Suprapubic skin (tissue), 4 donors: ENCODE measurements at regions not wholly inside any gene's neighbourhood (a gene's known extent, or its start where the extent isn't known, plus 50 kb on each side); places are given as distances from the start of the nearest gene placed in this dataset.

Experiments used
- POLR2A ChIP-seq, 2 donors: fragments of 450-650 bp; IDR thresholded peaks; one replicate each; pipeline ENCODE4 v1.6.1; 2017; ENCODE audit warnings: antibody characterized with exemption in 2 of 2, mild to moderate bottlenecking in 2 of 2, moderate library complexity in 2 of 2
- POLR2AphosphoS5 ChIP-seq, 3 donors: sonication (generic); formaldehyde crosslinking; IDR thresholded peaks; one replicate each; pipeline ENCODE4 v1.6.1; 2017; ENCODE audit warnings: antibody characterized with exemption in 3 of 3
- TF ChIP-seq, protein P1 (sequence below), 2 donors: fragments of 200-600 bp in 1 of 2; fragments of 450-650 bp in 1 of 2; sonication (generic) in 1 of 2; IDR thresholded peaks; one replicate each; pipeline ENCODE4 v1.5.1; 2016 to 2019; ENCODE audit warnings: antibody characterized with exemption in 2 of 2, mild to moderate bottlenecking in 1 of 2, moderate library complexity in 1 of 2

DNA sequence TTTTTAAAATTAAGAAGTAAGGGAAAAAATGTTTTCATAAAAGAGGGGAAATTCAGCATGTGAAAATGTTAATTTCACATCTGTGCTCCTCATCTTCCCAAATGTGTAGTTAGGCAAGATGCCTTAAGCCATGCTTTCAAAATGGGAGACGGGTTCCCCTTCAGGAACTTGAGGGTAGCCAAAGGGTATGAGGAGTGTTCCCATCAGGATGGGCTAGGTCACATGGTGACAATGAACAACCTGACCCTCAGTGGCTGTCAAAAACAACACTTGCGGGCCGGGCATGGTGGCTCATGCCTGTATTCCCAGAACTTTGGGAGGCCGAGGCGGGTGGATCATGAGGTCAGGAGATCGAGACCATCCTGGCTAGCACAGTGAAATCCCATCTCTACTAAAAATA is 178.0 kb downstream of the ACTL7B start:
- TF ChIP-seq POLR2AphosphoS5 (IDR thresholded peaks at IDR 0.05) (no peak), POLR2A (IDR thresholded peaks at IDR 0.05) (no peak)
- TF ChIP-seq, protein P1, sequence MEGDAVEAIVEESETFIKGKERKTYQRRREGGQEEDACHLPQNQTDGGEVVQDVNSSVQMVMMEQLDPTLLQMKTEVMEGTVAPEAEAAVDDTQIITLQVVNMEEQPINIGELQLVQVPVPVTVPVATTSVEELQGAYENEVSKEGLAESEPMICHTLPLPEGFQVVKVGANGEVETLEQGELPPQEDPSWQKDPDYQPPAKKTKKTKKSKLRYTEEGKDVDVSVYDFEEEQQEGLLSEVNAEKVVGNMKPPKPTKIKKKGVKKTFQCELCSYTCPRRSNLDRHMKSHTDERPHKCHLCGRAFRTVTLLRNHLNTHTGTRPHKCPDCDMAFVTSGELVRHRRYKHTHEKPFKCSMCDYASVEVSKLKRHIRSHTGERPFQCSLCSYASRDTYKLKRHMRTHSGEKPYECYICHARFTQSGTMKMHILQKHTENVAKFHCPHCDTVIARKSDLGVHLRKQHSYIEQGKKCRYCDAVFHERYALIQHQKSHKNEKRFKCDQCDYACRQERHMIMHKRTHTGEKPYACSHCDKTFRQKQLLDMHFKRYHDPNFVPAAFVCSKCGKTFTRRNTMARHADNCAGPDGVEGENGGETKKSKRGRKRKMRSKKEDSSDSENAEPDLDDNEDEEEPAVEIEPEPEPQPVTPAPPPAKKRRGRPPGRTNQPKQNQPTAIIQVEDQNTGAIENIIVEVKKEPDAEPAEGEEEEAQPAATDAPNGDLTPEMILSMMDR (IDR thresholded peaks at IDR 0.05): no peak
